CD4-positive, alpha-beta T cell (primary cell): ENCODE measurements at regions not wholly inside any gene's neighbourhood (a gene's known extent, or its start where the extent isn't known, plus 50 kb on each side); places are given as distances from the start of the nearest gene placed in this dataset.

Source experiments
- ATAC-seq: fragments of 200-7000 bp; cut with Tn5 transposase; one replicate; pipeline ENCODE4 v1.10.0; 2022; ENCODE audit warnings: mild to moderate bottlenecking; ENCODE audit not compliant: poor library complexity
- CTCF ChIA-PET: fragments of 350-600 bp; sonication (Branson Sonifier 250); formaldehyde crosslinking; loops from one replicate; lab custom pipeline; 2021; ENCODE audit warnings: antibody characterized with exemption, inconsistent platforms; lab: Charles Lee
- POLR2A ChIA-PET: fragments of 350-600 bp; sonication (Branson Sonifier 250); formaldehyde crosslinking; loops from one replicate; lab custom pipeline; 2021; ENCODE audit warnings: antibody characterized with exemption, inconsistent platforms; lab: Charles Lee
- DNase-seq, 14 experiments: peaks; one replicate each; pipeline ENCODE4 v3.0.0-alpha.2; 2013 to 2020; ENCODE audit warnings: mixed read lengths in 2 of 14
- H3K27ac ChIP-seq, 2 donors: one replicate each; pipeline versions ENCODE4 v1.5.1 to v1.7.0; 2013; ENCODE audit warnings: low read length in 2 of 2, low read depth in 1 of 2, mild to moderate bottlenecking in 1 of 2
- H3K27me3 ChIP-seq, 2 experiments: 1 replicate in 1 of 2; 2 replicates in 1 of 2; pipeline versions ENCODE4 v1.6.1 to v1.7.0; 2013; ENCODE audit warnings: low read length in 2 of 2, control low read depth in 1 of 2, mild to moderate bottlenecking in 1 of 2, moderate library complexity in 1 of 2; ENCODE audit not compliant: insufficient read depth in 2 of 2, control insufficient read depth in 1 of 2
- H3K36me3 ChIP-seq: one replicate; pipeline ENCODE4 v1.6.1; 2013; ENCODE audit warnings: low read length, control low read depth; ENCODE audit not compliant: insufficient read depth
- H3K4me1 ChIP-seq: one replicate; pipeline ENCODE4 v1.6.1; 2013; ENCODE audit warnings: low read length, control low read depth; ENCODE audit not compliant: insufficient read depth
- H3K4me3 ChIP-seq: one replicate; pipeline ENCODE4 v1.5.1; 2013; ENCODE audit warnings: mild to moderate bottlenecking, low read length, moderate library complexity
- H3K9me3 ChIP-seq, 2 experiments: 1 replicate in 1 of 2; 2 replicates in 1 of 2; pipeline versions ENCODE4 v1.6.1 to v1.7.0; 2013; ENCODE audit warnings: low read length in 2 of 2, mild to moderate bottlenecking in 2 of 2, control low read depth in 1 of 2, moderate library complexity in 1 of 2; ENCODE audit not compliant: control insufficient read depth in 1 of 2, insufficient read depth in 1 of 2
- H3K27ac Mint-ChIP-seq: one replicate; pipeline ENCODE4 v1.8.0; 2020; ENCODE audit warnings: mixed read lengths
- H3K27me3 Mint-ChIP-seq: one replicate; pipeline ENCODE4 v1.8.0; 2021; ENCODE audit warnings: mixed read lengths
- H3K36me3 Mint-ChIP-seq: one replicate; pipeline ENCODE4 v1.8.0; 2021; ENCODE audit warnings: low read depth, mixed read lengths
- H3K4me1 Mint-ChIP-seq: one replicate; pipeline ENCODE4 v1.8.0; 2021; ENCODE audit warnings: low read depth, mixed read lengths
- H3K4me3 Mint-ChIP-seq: one replicate; pipeline ENCODE4 v1.8.0; 2020; ENCODE audit warnings: mild to moderate bottlenecking, mixed read lengths
- H3K9me3 Mint-ChIP-seq: one replicate; pipeline ENCODE4 v1.8.0; 2020; ENCODE audit warnings: mixed read lengths
- CTCF ChIP-seq: fragments of 200-600 bp; IDR thresholded peaks from one replicate; pipeline ENCODE4 v1.8.0; 2022; ENCODE audit warnings: antibody characterized with exemption, mild to moderate bottlenecking
- intact Hi-C, 2 experiments: fragments of 100-400 bp; cut with DNase I in 1 of 2; cut with micrococcal nuclease in 1 of 2; formaldehyde crosslinking; loops; one replicate each; pipeline versions ENCODE4 v1.15.1 to v1.9.0; 2023 to 2025; cut with DNase I, micrococcal nuclease

DNA sequence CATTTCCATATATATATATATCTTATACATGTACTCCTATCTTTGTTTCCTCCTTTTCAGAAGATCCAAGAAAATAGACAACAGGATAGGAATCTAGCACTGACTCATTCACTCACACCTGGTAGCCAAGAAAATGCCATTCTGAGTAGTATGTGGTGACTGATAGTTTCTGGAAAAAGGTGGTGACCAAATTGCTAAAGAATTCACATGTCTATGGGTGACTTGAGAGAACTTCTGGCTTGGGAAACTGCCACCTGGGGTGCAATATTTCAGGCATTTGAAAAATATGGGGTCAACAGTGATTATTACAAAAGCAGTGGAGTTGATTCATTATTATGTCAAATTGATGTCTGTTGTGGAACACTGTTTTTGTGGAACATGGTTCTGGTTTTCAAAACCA, 605.1 kb downstream of the PCDH18 start:
- ATAC-seq = no peak
- POLR2A ChIA-PET = no interaction called here
- no peaks in the 10 kb centered on the region for H3K4me1 Mint-ChIP-seq

GRCh38 chr4:136925203-136925602, 607.1 kb downstream of the PCDH18 start:
- Mint-ChIP-seq H3K27ac (no peak overlapping the region), H3K9me3 (peaks cover 11% of the 10 kb centered on the region), H3K27me3 (no peaks in the 10 kb centered on the region), H3K36me3 (no peaks in the 10 kb centered on the region), H3K4me1 (no peaks in the 10 kb centered on the region), H3K4me3 (no peak overlapping the region)
- intact Hi-C loops = no loop called here
- ATAC-seq = no peak
- DNase-seq = no peak
- ChIA-PET CTCF (interaction anchor here (0.6 kb wide), 1 partner anchor 56 kb away, joined by 3 read pairs; no protein-coding TSS in a partner anchor), POLR2A (no interaction called here)
- H3K4me3 ChIP-seq = no peak overlapping the region
- no peak overlapping the region for H3K27ac ChIP-seq
- H3K9me3 ChIP-seq = peaks cover 0 to 19% of the 10 kb centered on the region in 2 experiments
- no peaks in the 10 kb centered on the region for H3K36me3 ChIP-seq
- TF ChIP-seq CTCF = no peak
- H3K4me1 ChIP-seq = no peaks in the 10 kb centered on the region
- no peaks in the 10 kb centered on the region for H3K27me3 ChIP-seq

More for the DNA sequence above, 605.1 kb downstream of the PCDH18 start:
- H3K9me3 Mint-ChIP-seq = peaks cover 11% of the 10 kb centered on the region
- no peaks in the 10 kb centered on the region for H3K27me3 ChIP-seq
- no peak overlapping the region for H3K27ac ChIP-seq
- DNase-seq = no peak
- intact Hi-C loops = no loop called here
- no peaks in the 10 kb centered on the region for H3K36me3 ChIP-seq
- no peak overlapping the region for H3K4me3 Mint-ChIP-seq
- TF ChIP-seq CTCF = no peak
- peaks cover 0 to 19% of the 10 kb centered on the region in 2 experiments for H3K9me3 ChIP-seq
- no peak overlapping the region for H3K27ac Mint-ChIP-seq
- H3K4me3 ChIP-seq = no peak overlapping the region
- H3K27me3 Mint-ChIP-seq = no peaks in the 10 kb centered on the region
- no peaks in the 10 kb centered on the region for H3K4me1 ChIP-seq
- H3K36me3 Mint-ChIP-seq = no peaks in the 10 kb centered on the region
- CTCF ChIA-PET = no interaction called here

GRCh38 chr4:136922066-136922465, 610.2 kb downstream of the PCDH18 start:
- no peaks in the 10 kb centered on the region for H3K27me3 ChIP-seq
- H3K27ac ChIP-seq = no peak overlapping the region
- TF ChIP-seq CTCF = no peak
- intact Hi-C loops = no loop called here
- Mint-ChIP-seq H3K27me3 (no peaks in the 10 kb centered on the region), H3K27ac (no peak overlapping the region), H3K4me3 (no peak overlapping the region), H3K4me1 (no peaks in the 10 kb centered on the region), H3K36me3 (no peaks in the 10 kb centered on the region), H3K9me3 (peaks cover 4% of the 10 kb centered on the region)
- POLR2A ChIA-PET = no interaction called here
- CTCF ChIA-PET = no interaction called here
- H3K36me3 ChIP-seq = no peaks in the 10 kb centered on the region
- DNase-seq (no peak), ATAC-seq (no peak)
- no peaks in the 10 kb centered on the region for H3K4me1 ChIP-seq
- peaks cover 0 to 20% of the 10 kb centered on the region in 2 experiments for H3K9me3 ChIP-seq
- no peak overlapping the region for H3K4me3 ChIP-seq
